ENCODE measurements at regions not wholly inside any gene's neighbourhood (a gene's known extent, or its start where the extent isn't known, plus 50 kb on each side); places are given as distances from the start of the nearest gene placed in this dataset.

DNA sequence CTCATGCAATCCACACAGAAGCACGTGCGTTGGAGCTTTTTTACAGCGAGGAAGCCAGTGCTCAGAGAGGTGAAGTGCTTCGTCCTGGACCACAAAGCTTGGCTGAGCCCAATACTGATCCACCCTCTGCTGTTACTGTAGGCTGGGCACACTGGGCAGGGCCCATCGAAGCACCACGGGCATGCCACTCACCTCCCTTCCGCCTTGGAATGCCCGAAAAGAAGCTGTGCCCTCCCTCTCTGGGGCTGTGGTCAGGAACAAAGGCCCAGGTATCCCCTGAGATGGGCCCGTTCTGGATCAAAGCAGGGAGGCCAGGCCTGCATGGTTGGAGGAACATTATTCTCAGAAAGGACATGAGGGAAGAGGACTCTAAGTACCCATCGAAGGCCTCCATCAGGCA, 206.7 kb upstream of the C1orf174 start:
- Histone ChIP-seq H3K4me3 (ENCODE audit: low read length) (no peak overlapping the region), H3K4me1 (ENCODE audit: control insufficient read depth, low read depth, low read length) (peaks cover 4% of the 10 kb centered on the region), H3K9ac (ENCODE audit: low read length) (no peak overlapping the region), H3K27me3 (ENCODE audit: control insufficient read depth, insufficient read depth, low read length) (no peaks in the 10 kb centered on the region), H3K36me3 (ENCODE audit: control insufficient read depth, low read depth, low read length) (no peaks in the 10 kb centered on the region), H3K27ac (ENCODE audit: low read length) (no peak overlapping the region), H3K9me3 (ENCODE audit: control insufficient read depth, low read depth, low read length) (no peaks in the 10 kb centered on the region)

DNA sequence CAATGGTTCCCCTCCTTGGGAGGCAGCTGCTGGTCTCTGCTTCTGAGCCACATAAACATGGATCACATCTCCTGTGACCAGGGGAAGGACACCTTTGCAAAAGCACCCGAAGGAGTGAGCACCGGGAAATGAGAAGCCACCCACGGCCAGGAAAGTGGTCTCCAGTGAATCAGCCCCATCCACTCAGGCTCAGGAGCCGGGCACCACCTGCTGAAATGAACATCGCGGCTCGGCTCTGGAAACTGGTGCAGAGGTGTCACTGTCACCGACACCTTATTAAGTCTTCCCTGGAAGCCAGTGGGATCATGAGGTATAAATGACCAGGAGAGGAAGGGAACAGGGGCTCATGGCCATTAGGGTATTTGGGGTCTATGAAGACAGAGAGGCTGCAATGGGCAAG, 207.2 kb upstream of the C1orf174 start:
- no peaks in the 10 kb centered on the region for H3K27me3 ChIP-seq (ENCODE audit: control insufficient read depth, insufficient read depth, low read length)
- no peak overlapping the region for H3K27ac ChIP-seq (ENCODE audit: low read length)
- no peaks in the 10 kb centered on the region for H3K9me3 ChIP-seq (ENCODE audit: control insufficient read depth, low read depth, low read length)
- no peak overlapping the region for H3K9ac ChIP-seq (ENCODE audit: low read length)
- no peak overlapping the region for H3K4me3 ChIP-seq (ENCODE audit: low read length)
- H3K4me1 ChIP-seq (ENCODE audit: control insufficient read depth, low read depth, low read length): peaks cover 4% of the 10 kb centered on the region
- no peaks in the 10 kb centered on the region for H3K36me3 ChIP-seq (ENCODE audit: control insufficient read depth, low read depth, low read length)

DNA sequence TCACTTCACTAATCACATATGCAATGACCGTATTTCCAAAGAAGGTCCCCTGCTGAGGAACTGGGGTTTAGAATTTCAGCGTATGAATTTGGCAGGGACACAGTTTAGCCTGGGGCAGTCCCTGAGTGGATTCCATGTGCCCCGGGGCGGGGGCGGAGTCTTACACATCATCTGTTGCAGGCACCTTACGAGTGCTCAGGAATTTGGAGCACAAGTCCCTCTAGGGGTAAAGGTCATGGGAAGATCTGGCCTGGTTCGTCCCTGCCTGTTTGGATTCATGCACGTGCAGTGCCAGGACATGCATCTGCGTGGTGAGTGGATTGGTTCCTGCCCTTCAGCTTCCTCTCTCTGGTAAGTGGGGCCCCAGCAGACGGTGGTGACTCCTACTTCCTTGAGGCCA, 208.3 kb upstream of the C1orf174 start:
- no peak overlapping the region for H3K27ac ChIP-seq (ENCODE audit: low read length)
- H3K9ac ChIP-seq (ENCODE audit: low read length): no peak overlapping the region
- H3K27me3 ChIP-seq (ENCODE audit: control insufficient read depth, insufficient read depth, low read length): no peaks in the 10 kb centered on the region
- no peaks in the 10 kb centered on the region for H3K9me3 ChIP-seq (ENCODE audit: control insufficient read depth, low read depth, low read length)
- H3K36me3 ChIP-seq (ENCODE audit: control insufficient read depth, low read depth, low read length): no peaks in the 10 kb centered on the region
- H3K4me1 ChIP-seq (ENCODE audit: control insufficient read depth, low read depth, low read length): peaks cover 4% of the 10 kb centered on the region
- H3K4me3 ChIP-seq (ENCODE audit: low read length): no peak overlapping the region

DNA sequence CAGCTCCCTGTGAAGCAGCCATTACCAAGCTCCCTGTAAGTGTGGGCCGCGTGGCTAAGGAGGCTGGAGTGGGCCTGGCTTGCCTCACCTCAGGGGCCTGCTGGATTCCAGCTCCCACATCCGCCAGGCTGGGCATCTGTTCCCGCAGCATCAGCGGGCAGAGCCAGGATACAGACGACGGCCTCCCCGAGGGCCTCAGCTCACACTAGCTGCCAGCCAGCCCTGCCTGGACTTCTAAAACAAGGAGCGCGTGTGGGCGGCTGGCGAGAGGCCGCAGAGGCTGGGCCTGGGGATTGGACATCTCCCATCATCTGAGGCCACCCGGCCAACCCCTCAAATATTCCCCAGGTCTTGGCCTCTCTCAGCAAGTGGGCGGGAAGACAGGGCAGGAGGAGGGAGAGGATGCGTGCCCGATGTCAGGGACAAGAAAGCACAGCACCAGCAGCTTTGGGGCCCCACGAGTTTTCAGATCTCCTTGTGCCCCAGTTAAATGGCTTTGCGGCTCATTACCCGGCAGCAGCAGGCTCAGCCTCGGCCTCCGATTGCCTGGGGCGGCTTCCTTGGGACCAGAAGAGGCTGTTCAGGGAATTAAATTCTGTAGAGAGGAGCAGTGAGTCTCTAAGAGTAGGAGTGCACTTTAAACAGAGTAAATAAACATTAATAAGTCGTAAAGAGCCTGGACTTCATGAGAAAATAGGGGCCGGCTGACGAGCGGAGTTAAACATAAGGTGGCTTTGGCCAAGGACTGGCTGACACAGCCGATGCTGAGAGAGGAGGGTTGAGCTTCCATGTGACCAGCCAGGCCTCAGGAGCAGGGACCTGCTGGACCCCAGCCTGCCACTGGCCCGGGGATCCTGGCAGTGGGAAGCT, 208.9 kb upstream of the C1orf174 start:
- Histone ChIP-seq H3K27me3 (ENCODE audit: control insufficient read depth, insufficient read depth, low read length) (no peaks in the 10 kb centered on the region), H3K9me3 (ENCODE audit: control insufficient read depth, low read depth, low read length) (no peaks in the 10 kb centered on the region), H3K4me3 (ENCODE audit: low read length) (no peak overlapping the region), H3K4me1 (ENCODE audit: control insufficient read depth, low read depth, low read length) (peaks cover 4% of the 10 kb centered on the region), H3K36me3 (ENCODE audit: control insufficient read depth, low read depth, low read length) (no peaks in the 10 kb centered on the region), H3K27ac (ENCODE audit: low read length) (no peak overlapping the region), H3K9ac (ENCODE audit: low read length) (no peak overlapping the region)

DNA sequence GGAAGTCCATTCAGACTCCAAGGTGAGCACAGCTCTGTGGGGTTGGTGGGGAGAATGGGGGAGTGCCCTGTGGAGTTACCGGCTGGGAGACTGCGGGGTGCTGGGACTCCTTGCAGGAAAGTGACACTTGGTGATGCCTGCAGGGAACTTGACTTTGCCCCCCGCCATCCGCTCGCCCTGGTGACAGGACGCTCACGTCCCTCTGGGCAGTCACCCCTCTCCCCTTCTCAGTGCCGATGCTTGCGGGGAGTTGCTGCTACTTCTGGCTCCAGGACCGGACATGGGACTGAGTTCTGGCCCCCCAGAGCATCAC, 209.5 kb upstream of the C1orf174 start:
- H3K4me3 ChIP-seq (ENCODE audit: low read length): no peak overlapping the region
- H3K27me3 ChIP-seq (ENCODE audit: control insufficient read depth, insufficient read depth, low read length): no peaks in the 10 kb centered on the region
- no peaks in the 10 kb centered on the region for H3K9me3 ChIP-seq (ENCODE audit: control insufficient read depth, low read depth, low read length)
- H3K27ac ChIP-seq (ENCODE audit: low read length): no peak overlapping the region
- peaks cover 5% of the 10 kb centered on the region for H3K4me1 ChIP-seq (ENCODE audit: control insufficient read depth, low read depth, low read length)
- H3K9ac ChIP-seq (ENCODE audit: low read length): no peak overlapping the region
- H3K36me3 ChIP-seq (ENCODE audit: control insufficient read depth, low read depth, low read length): no peaks in the 10 kb centered on the region

DNA sequence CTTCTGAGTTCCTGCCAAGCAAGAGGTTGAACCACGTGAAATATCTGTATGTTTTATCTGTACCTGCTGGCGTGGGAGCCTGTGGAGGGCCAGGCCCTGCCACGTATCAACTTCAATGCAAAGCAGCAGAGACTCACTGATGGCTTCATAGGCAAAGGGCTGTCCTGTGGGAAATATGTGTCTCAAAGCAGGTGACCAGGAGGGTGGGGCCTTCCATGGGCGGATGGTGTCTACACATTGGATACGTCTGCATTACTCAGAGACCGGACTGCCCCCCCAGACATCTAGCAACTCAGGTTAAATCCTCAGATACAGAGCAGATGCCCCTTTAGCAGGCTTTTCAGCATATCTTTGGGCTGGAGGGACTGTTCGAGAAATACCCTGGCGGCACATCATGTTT, 210.8 kb upstream of the C1orf174 start:
- Histone ChIP-seq H3K27me3 (ENCODE audit: control insufficient read depth, insufficient read depth, low read length) (no peaks in the 10 kb centered on the region), H3K27ac (ENCODE audit: low read length) (no peak overlapping the region), H3K9ac (ENCODE audit: low read length) (no peak overlapping the region), H3K4me3 (ENCODE audit: low read length) (no peak overlapping the region), H3K9me3 (ENCODE audit: control insufficient read depth, low read depth, low read length) (no peaks in the 10 kb centered on the region), H3K36me3 (ENCODE audit: control insufficient read depth, low read depth, low read length) (no peaks in the 10 kb centered on the region), H3K4me1 (ENCODE audit: control insufficient read depth, low read depth, low read length) (peaks cover 14% of the 10 kb centered on the region)

DNA sequence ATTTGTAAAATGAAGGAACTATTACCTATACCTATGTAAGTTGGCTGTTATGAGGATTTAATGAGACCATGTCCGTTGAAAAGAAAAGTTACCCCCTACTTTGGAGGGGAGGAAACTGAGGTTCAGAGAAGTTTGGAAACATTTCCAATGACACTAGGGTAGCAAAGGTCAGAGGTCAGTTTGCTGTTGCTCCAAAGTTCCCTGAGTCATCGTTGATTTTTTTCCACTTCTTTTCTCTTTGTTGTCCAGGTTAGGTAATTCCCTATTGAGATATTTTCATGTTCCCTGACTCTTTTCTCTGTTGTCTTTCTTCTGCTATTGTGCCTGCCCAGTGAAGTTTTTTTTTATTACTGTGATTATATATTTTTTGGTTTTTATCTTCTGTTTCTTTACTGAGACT, 213.8 kb upstream of the C1orf174 start:
- no peaks in the 10 kb centered on the region for H3K36me3 ChIP-seq (ENCODE audit: control insufficient read depth, low read depth, low read length)
- H3K27ac ChIP-seq (ENCODE audit: low read length): no peak overlapping the region
- no peaks in the 10 kb centered on the region for H3K9me3 ChIP-seq (ENCODE audit: control insufficient read depth, low read depth, low read length)
- no peak overlapping the region for H3K4me3 ChIP-seq (ENCODE audit: low read length)
- H3K27me3 ChIP-seq (ENCODE audit: control insufficient read depth, insufficient read depth, low read length): no peaks in the 10 kb centered on the region
- no peak overlapping the region for H3K9ac ChIP-seq (ENCODE audit: low read length)
- peaks cover 9% of the 10 kb centered on the region for H3K4me1 ChIP-seq (ENCODE audit: control insufficient read depth, low read depth, low read length)

DNA sequence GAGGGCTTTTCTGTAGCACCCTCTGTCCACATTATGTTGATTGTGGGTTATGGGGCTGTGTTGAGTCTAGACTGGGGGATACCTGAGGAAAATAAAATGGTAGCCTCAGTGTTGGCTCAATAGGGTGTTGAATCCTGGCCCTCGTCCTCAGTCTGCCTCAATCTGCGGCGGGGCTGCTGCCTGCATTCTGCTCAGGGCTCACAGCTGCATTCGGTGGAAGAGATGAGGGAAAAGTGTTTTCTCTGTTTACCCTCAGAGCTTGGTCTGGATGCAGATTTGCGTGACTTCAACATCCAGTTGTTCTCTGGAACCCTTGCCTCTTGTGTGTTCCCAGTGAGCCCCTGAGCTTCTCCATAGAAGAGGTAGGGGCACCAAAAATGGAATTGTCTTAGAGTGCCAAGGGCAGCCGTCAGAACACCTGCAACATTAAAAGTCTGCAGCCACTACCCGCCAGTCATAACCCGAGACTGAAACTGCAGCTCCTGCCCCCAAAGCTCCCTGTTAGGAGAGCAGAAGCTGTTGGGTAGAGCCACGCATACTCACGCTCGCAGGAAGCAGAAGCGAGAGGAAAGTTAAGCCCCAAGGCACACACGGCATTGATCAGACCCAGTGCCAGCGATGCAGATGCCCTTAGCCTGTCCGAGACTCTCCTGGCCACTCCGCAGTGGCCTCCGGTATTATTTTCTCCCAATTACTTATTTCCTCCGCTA, 215.3 kb upstream of the C1orf174 start:
- Histone ChIP-seq H3K9ac (ENCODE audit: low read length) (no peak overlapping the region), H3K27me3 (ENCODE audit: control insufficient read depth, insufficient read depth, low read length) (no peaks in the 10 kb centered on the region), H3K9me3 (ENCODE audit: control insufficient read depth, low read depth, low read length) (no peaks in the 10 kb centered on the region), H3K27ac (ENCODE audit: low read length) (no peak overlapping the region), H3K36me3 (ENCODE audit: control insufficient read depth, low read depth, low read length) (no peaks in the 10 kb centered on the region), H3K4me3 (ENCODE audit: low read length) (no peak overlapping the region), H3K4me1 (ENCODE audit: control insufficient read depth, low read depth, low read length) (peaks cover 16% of the 10 kb centered on the region)

DNA sequence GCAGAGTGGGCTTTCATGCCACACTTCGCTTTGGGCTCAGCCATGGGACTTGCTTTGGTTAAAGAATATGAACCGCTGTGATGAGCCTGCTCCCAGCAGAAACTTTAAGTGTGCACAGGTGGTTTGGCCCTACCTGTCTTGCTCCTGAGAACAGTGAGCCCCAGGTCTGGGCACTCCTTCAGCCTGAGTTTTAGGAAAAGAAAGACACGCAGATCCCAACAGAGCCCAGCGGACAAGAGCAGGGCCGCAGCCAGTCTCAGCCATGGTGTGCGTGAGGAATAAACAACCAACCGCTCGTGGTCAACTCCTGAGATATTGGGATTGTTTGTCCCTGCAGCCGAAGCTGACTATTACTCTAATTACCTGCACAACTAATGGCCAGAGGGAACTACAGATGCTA, 217.1 kb upstream of the C1orf174 start:
- Histone ChIP-seq H3K4me1 (ENCODE audit: control insufficient read depth, low read depth, low read length) (peaks cover 16% of the 10 kb centered on the region), H3K36me3 (ENCODE audit: control insufficient read depth, low read depth, low read length) (no peaks in the 10 kb centered on the region), H3K27me3 (ENCODE audit: control insufficient read depth, insufficient read depth, low read length) (no peaks in the 10 kb centered on the region), H3K4me3 (ENCODE audit: low read length) (no peak overlapping the region), H3K9ac (ENCODE audit: low read length) (no peak overlapping the region), H3K27ac (ENCODE audit: low read length) (no peak overlapping the region), H3K9me3 (ENCODE audit: control insufficient read depth, low read depth, low read length) (no peaks in the 10 kb centered on the region)

DNA sequence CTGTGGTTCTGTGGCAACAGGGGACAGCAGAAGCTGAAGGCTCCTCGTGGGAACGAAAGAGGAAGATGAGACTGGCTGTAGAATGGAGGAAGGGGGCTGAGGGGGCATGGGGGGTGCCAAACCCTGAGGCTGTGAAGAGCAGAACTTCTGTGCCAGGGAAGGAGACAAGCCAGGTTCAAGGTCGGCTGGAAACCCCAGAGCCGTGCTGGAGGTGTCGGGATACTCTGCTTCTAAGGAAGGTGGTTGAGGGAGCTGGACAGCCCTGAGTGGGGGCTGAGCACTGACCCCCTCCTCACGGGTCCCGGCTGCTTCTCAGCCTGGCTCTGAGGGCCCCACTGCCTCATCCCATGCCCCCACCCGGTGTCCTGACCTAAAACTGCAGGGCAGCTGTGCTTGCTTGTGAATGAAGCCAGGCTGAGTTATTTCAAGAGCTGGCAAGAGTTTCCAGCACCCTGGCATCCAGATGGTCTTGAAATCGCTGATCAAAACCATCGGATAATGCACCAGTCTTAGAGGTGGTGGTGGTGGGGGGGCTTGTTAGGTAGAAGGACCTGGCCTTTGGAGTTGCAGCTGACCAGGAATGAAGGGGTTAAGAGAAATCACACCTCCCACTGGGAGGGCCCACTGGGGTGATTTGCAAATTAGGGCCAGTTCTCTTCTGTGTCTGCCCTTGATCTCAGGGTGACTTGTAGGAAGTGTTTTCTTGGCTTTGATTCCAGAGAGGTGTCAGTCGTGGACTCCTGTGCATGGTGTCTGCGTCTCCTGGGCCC, 218.9 kb upstream of the C1orf174 start:
- Histone ChIP-seq H3K9me3 (ENCODE audit: control insufficient read depth, low read depth, low read length) (no peaks in the 10 kb centered on the region), H3K4me1 (ENCODE audit: control insufficient read depth, low read depth, low read length) (peaks cover 16% of the 10 kb centered on the region), H3K4me3 (ENCODE audit: low read length) (no peak overlapping the region), H3K9ac (ENCODE audit: low read length) (no peak overlapping the region), H3K36me3 (ENCODE audit: control insufficient read depth, low read depth, low read length) (no peaks in the 10 kb centered on the region), H3K27me3 (ENCODE audit: control insufficient read depth, insufficient read depth, low read length) (no peaks in the 10 kb centered on the region), H3K27ac (ENCODE audit: low read length) (no peak overlapping the region)

DNA sequence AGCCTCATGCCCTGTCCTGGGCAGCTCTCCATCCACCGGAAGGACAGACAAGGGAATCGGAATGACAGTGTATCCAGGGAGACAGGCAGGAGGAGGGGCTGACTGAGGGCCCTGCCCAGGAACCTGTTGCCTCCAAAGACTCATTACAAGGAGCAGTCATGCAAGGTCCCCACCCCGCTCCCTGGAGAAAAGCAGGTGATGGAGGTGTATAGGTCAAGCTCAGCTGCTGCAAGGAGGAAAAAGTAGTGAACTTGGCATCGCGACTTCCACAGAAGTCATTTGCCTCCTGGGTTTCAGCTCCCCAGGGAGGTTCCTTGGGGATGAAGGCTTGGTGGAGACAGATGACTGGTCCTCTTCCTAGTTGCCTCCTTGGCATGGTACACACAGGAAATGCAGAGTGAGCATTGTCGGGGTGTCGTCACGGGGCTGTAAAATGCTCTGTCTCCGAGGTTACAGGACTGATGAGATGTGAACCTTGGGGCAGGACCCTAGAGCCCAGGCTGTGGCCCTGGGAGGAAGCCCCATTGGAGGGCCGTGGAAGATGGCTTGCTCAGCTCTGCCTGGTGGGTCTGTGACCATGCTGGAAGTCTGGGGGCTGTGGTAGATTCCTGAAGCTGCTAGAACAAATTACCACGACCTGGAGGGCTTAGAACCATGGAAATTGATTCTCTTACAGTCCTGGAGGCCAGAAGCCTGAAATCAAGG, 219.6 kb upstream of the C1orf174 start:
- Histone ChIP-seq H3K36me3 (ENCODE audit: control insufficient read depth, low read depth, low read length) (no peaks in the 10 kb centered on the region), H3K9me3 (ENCODE audit: control insufficient read depth, low read depth, low read length) (no peaks in the 10 kb centered on the region), H3K4me3 (ENCODE audit: low read length) (no peak overlapping the region), H3K4me1 (ENCODE audit: control insufficient read depth, low read depth, low read length) (peaks cover 14% of the 10 kb centered on the region), H3K27me3 (ENCODE audit: control insufficient read depth, insufficient read depth, low read length) (no peaks in the 10 kb centered on the region), H3K27ac (ENCODE audit: low read length) (no peak overlapping the region), H3K9ac (ENCODE audit: low read length) (no peak overlapping the region)

Data from iPS-18a (cell line).